ENCODE measurements at regions not wholly inside any gene's neighbourhood (a gene's known extent, or its start where the extent isn't known, plus 50 kb on each side); places are given as distances from the start of the nearest gene placed in this dataset.

GRCh38 chr7:25982684-25983083, 169.3 kb upstream of the NFE2L3 start:
- TF ChIP-seq CTCF (IDR thresholded peaks at IDR 0.05) (no peak), EZH2 (IDR thresholded peaks at IDR 0.05; ENCODE audit: borderline replicate concordance, insufficient read depth, low read depth, low read length, poor library complexity, severe bottlenecking) (no peak)
